IgD-negative memory B cell (primary cell): ENCODE measurements at regions not wholly inside any gene's neighbourhood (a gene's known extent, or its start where the extent isn't known, plus 50 kb on each side); places are given as distances from the start of the nearest gene placed in this dataset.

Experiments
- H3K27ac Mint-ChIP-seq, 3 donors: one replicate each; pipeline ENCODE4 v1.8.0; 2020 to 2022; ENCODE audit warnings: mild to moderate bottlenecking in 3 of 3, mixed read lengths in 3 of 3, moderate library complexity in 1 of 3
- H3K27me3 Mint-ChIP-seq: one replicate; pipeline ENCODE4 v1.8.0; 2021; ENCODE audit warnings: mixed read lengths
- H3K36me3 Mint-ChIP-seq: one replicate; pipeline ENCODE4 v1.8.0; 2020; ENCODE audit warnings: mild to moderate bottlenecking, mixed read lengths
- H3K4me1 Mint-ChIP-seq, 3 donors: one replicate each; pipeline ENCODE4 v1.8.0; 2020 to 2022; ENCODE audit warnings: mixed read lengths in 3 of 3, mild to moderate bottlenecking in 1 of 3
- H3K4me3 Mint-ChIP-seq, 4 donors: one replicate each; pipeline ENCODE4 v1.8.0; 2020 to 2022; ENCODE audit warnings: mild to moderate bottlenecking in 4 of 4, mixed read lengths in 4 of 4, moderate library complexity in 3 of 4
- H3K9me3 Mint-ChIP-seq, 3 donors: one replicate each; pipeline ENCODE4 v1.8.0; 2020 to 2021; ENCODE audit warnings: mixed read lengths in 3 of 3, mild to moderate bottlenecking in 1 of 3

- Mint-ChIP-seq H3K4me3 (no peak overlapping the region), H3K27ac (peak overlapping the region in 1 of 3 donors; percentile 36), H3K4me1 (no peaks in the 10 kb centered on the region), H3K27me3 (no peaks in the 10 kb centered on the region), H3K36me3 (no peaks in the 10 kb centered on the region), H3K9me3 (peaks cover 0 to 10% (median 2%) of the 10 kb centered on the region in 3 donors)
These were observed 65.0 kb downstream of the CBLN1 start for GRCh38 chr16:49216593-49216992.

DNA sequence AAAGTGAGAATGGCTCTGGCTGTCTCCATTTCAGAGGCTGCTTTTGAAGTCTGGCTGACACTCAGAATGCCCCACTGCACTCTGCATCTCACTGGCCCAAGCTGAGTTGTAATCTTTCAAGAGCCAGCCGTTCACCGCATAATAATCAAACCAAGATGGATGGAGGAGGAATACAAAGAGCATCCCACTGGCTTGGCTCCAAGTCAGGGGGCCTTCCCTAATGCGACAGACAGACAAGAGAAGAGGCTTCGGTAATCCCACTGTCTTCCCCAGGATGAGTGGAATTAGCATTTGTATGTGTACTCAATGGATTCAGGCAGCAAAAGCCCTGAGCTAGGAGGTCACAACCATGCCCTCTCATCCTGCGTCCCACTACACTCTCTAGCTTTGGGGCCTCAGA lies 68.0 kb downstream of the CBLN1 start:
- Mint-ChIP-seq H3K9me3 (peaks cover 0 to 10% (median 3%) of the 10 kb centered on the region in 3 donors), H3K36me3 (no peaks in the 10 kb centered on the region), H3K4me3 (no peak overlapping the region), H3K27ac (no peak overlapping the region), H3K27me3 (no peaks in the 10 kb centered on the region), H3K4me1 (no peaks in the 10 kb centered on the region)

GRCh38 chr16:49204191-49204590 lies 77.4 kb downstream of the CBLN1 start:
- Mint-ChIP-seq H3K27me3 (peaks cover 1% of the 10 kb centered on the region), H3K36me3 (no peaks in the 10 kb centered on the region), H3K27ac (no peak overlapping the region), H3K9me3 (peaks cover 0 to 5% (median 0%) of the 10 kb centered on the region in 3 donors), H3K4me1 (no peaks in the 10 kb centered on the region), H3K4me3 (no peak overlapping the region)

- Mint-ChIP-seq H3K27ac (no peak overlapping the region), H3K36me3 (no peaks in the 10 kb centered on the region), H3K9me3 (peaks cover 0 to 5% (median 0%) of the 10 kb centered on the region in 3 donors), H3K4me1 (no peaks in the 10 kb centered on the region), H3K27me3 (peaks cover 1% of the 10 kb centered on the region), H3K4me3 (no peak overlapping the region)
These were observed 78.3 kb downstream of the CBLN1 start for GRCh38 chr16:49203361-49203760.

GRCh38 chr16:49201118-49201517 lies 80.5 kb downstream of the CBLN1 start:
- Mint-ChIP-seq H3K4me3 (no peak overlapping the region), H3K36me3 (peaks cover 1% of the 10 kb centered on the region), H3K27ac (no peak overlapping the region), H3K4me1 (no peaks in the 10 kb centered on the region), H3K27me3 (peaks cover 1% of the 10 kb centered on the region), H3K9me3 (peaks cover 0 to 5% (median 0%) of the 10 kb centered on the region in 3 donors)

GRCh38 chr16:49200223-49200820 lies 81.3 kb downstream of the CBLN1 start:
- peaks cover 2% of the 10 kb centered on the region for H3K27me3 Mint-ChIP-seq
- no peak overlapping the region for H3K27ac Mint-ChIP-seq
- H3K4me3 Mint-ChIP-seq = peak overlapping the region in 1 of 4 donors; percentile 17
- H3K9me3 Mint-ChIP-seq = peaks cover 0 to 2% (median 0%) of the 10 kb centered on the region in 3 donors
- no peaks in the 10 kb centered on the region for H3K4me1 Mint-ChIP-seq
- peaks cover 1% of the 10 kb centered on the region for H3K36me3 Mint-ChIP-seq

DNA sequence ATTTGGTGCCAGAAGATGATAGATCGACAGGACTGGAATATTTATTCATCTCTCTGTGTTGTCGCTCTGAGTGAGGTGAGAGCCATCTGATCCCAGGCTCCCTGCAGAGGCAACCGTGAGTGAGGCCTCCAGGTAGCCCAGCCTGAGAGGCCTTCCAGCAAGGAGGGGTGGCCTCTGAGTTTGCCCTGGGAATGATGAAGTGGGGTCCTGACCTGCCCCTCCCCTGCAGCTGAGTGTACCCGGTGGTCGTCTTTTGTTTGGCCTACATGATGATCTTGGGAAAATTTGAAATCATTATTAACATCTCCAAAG lies 86.4 kb downstream of the CBLN1 start:
- Mint-ChIP-seq H3K4me1 (no peaks in the 10 kb centered on the region), H3K36me3 (peaks cover 1% of the 10 kb centered on the region), H3K27me3 (peaks cover 1% of the 10 kb centered on the region), H3K9me3 (peaks cover 2 to 8% (median 4%) of the 10 kb centered on the region in 3 donors), H3K4me3 (no peak overlapping the region), H3K27ac (no peak overlapping the region)

GRCh38 chr16:49194537-49195236 lies 87.0 kb downstream of the CBLN1 start:
- Mint-ChIP-seq H3K27ac (no peak overlapping the region), H3K27me3 (peaks cover 1% of the 10 kb centered on the region), H3K4me3 (no peak overlapping the region), H3K4me1 (no peaks in the 10 kb centered on the region), H3K36me3 (peaks cover 1% of the 10 kb centered on the region), H3K9me3 (peaks cover 4 to 11% (median 7%) of the 10 kb centered on the region in 3 donors)

DNA sequence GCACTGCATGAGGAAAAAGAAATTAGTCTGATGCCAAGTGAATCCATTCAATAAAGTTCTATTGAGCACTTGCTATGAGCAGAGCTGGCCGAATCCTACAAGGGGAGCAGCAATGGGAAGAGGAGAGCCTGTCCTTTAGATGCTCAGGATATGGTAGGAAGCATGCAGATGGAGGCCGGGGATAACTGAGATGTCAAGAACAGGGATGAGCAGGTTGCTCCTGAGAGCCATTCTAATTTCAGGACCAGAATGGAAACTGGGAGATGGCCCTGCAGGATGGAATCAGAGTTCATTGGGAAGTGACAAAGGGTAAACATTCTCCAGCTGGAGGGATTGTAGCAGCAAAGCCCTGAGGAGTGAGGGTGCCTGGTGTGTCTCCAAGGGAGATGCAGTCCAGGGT lies 88.0 kb downstream of the CBLN1 start:
- peak overlapping the region in 1 of 3 donors; percentile 24 for H3K27ac Mint-ChIP-seq
- H3K9me3 Mint-ChIP-seq = peaks cover 4 to 11% (median 7%) of the 10 kb centered on the region in 3 donors
- peaks cover 1% of the 10 kb centered on the region for H3K36me3 Mint-ChIP-seq
- H3K4me3 Mint-ChIP-seq = no peak overlapping the region
- peaks cover 1% of the 10 kb centered on the region for H3K27me3 Mint-ChIP-seq
- H3K4me1 Mint-ChIP-seq = no peaks in the 10 kb centered on the region

GRCh38 chr16:49189286-49189685 lies 92.4 kb downstream of the CBLN1 start:
- H3K27me3 Mint-ChIP-seq = no peaks in the 10 kb centered on the region
- H3K36me3 Mint-ChIP-seq = no peaks in the 10 kb centered on the region
- H3K4me1 Mint-ChIP-seq = no peaks in the 10 kb centered on the region
- no peak overlapping the region for H3K4me3 Mint-ChIP-seq
- H3K9me3 Mint-ChIP-seq = peaks cover 7 to 11% (median 9%) of the 10 kb centered on the region in 3 donors
- no peak overlapping the region for H3K27ac Mint-ChIP-seq

DNA sequence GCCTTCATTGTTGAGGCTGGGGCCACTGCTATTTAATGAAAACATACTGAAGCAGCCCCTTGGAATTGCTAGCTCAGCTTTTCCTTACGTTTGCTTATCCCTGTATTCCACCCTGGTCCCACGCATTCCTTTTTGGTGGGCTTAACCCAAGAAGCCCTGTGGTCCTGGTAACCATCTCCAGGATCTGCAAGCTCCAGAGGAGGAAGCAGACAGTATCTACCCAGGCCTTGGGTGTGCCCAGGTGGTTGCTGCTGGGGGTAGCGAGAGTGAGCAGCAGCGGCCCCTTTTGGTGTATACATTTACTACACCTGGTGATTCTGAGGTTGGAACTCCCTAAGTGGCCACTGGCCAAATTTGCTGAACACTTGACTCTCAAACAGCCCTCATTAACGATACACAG lies 97.7 kb downstream of the CBLN1 start:
- Mint-ChIP-seq H3K9me3 (peaks cover 0 to 3% (median 2%) of the 10 kb centered on the region in 3 donors), H3K27ac (no peak overlapping the region), H3K27me3 (no peaks in the 10 kb centered on the region), H3K4me3 (peak overlapping the region in 1 of 4 donors; percentile 43), H3K36me3 (no peaks in the 10 kb centered on the region), H3K4me1 (no peaks in the 10 kb centered on the region)

- H3K9me3 Mint-ChIP-seq = no peaks in the 10 kb centered on the region
- peaks cover 2% of the 10 kb centered on the region for H3K27me3 Mint-ChIP-seq
- no peak overlapping the region for H3K4me3 Mint-ChIP-seq
- H3K27ac Mint-ChIP-seq = no peak overlapping the region
- H3K4me1 Mint-ChIP-seq = no peaks in the 10 kb centered on the region
- peaks cover 1% of the 10 kb centered on the region for H3K36me3 Mint-ChIP-seq
These were observed 99.7 kb downstream of the CBLN1 start for GRCh38 chr16:49181791-49182518.

DNA sequence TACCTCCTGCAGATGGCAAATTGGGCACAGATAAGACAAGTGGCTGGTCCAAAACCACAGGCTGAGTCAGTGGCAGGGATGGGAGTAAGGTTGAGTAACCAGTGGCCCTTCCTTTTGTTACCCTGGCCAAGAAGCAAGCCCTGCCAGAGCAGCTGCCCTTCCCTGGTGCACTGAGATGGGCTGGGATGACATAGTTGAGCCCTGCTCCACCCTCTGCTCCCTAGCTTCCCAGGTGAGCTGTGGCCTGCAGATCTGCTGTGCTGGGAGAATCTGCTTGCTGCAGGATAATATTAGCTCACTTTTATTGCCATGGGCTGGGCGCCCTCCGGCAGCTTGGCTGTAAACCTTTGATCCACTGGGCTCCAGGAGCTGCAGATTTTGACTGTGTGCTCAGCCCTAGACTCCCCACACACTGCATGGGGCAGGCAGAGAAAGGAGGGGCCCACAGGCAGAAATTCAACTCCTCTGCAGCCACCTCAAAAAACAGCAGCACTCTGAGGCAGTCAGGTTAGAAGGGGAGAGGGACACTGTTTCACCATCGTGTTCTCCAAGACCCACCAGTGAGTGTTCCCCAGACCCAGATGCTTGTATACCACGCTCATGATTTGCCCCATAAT lies 101.8 kb downstream of the CBLN1 start:
- Mint-ChIP-seq H3K4me3 (no peak overlapping the region), H3K9me3 (no peaks in the 10 kb centered on the region), H3K4me1 (no peaks in the 10 kb centered on the region), H3K36me3 (peaks cover 1% of the 10 kb centered on the region), H3K27ac (no peak overlapping the region), H3K27me3 (peaks cover 2% of the 10 kb centered on the region)

- H3K36me3 Mint-ChIP-seq = no peaks in the 10 kb centered on the region
- no peaks in the 10 kb centered on the region for H3K27me3 Mint-ChIP-seq
- peaks cover 2 to 3% (median 2%) of the 10 kb centered on the region in 3 donors for H3K9me3 Mint-ChIP-seq
- no peak overlapping the region for H3K27ac Mint-ChIP-seq
- no peaks in the 10 kb centered on the region for H3K4me1 Mint-ChIP-seq
- no peak overlapping the region for H3K4me3 Mint-ChIP-seq
These were observed 113.5 kb downstream of the CBLN1 start for GRCh38 chr16:49168126-49168525.

- Mint-ChIP-seq H3K4me3 (no peak overlapping the region), H3K9me3 (peaks cover 0 to 3% (median 0%) of the 10 kb centered on the region in 3 donors), H3K4me1 (no peaks in the 10 kb centered on the region), H3K36me3 (no peaks in the 10 kb centered on the region), H3K27me3 (no peaks in the 10 kb centered on the region), H3K27ac (no peak overlapping the region)
These were observed 116.6 kb downstream of the CBLN1 start for GRCh38 chr16:49165025-49165424.
